IMR-90 (cell line): ENCODE measurements at regions not wholly inside any gene's neighbourhood (a gene's known extent, or its start where the extent isn't known, plus 50 kb on each side); places are given as distances from the start of the nearest gene placed in this dataset.
A peak's percentile ranks its signal among the peaks of the same experiment; 100 is the strongest.

Experiments used
- ATAC-seq: fragments of 200-7000 bp; cut with Tn5 transposase; 2 replicates; pipeline ENCODE4 v1.9.1; 2020; ENCODE audit warnings: low read depth, mild to moderate bottlenecking, moderate library complexity
- BruUV-seq: library from RNA; stranded (reverse); fragments of 400-500 nt; replicated peaks from 2 replicates; lab custom pipeline; 2021; lab: Mats Ljungman, UMichigan
- CTCF ChIA-PET: fragments of 300-600 bp; formaldehyde crosslinking; extraction: SDS; loops from one replicate; lab custom pipeline; 2021; ENCODE audit warnings: antibody characterized with exemption; lab: Yijun Ruan, JAX
- POLR2A ChIA-PET: fragments of 300-600 bp; sonication (Branson Sonifier 250); formaldehyde crosslinking; loops from one replicate; lab custom pipeline; 2022; ENCODE audit warnings: antibody characterized with exemption; ENCODE audit not compliant: unreplicated experiment; lab: Charles Lee
- DNase-seq: peaks from one replicate; pipeline ENCODE4 v3.0.0; 2013
- H2AFZ ChIP-seq: replicated peaks from 2 replicates; pipeline ENCODE3; 2013; ENCODE audit warnings: low read length, mild to moderate bottlenecking; ENCODE audit not compliant: poor library complexity
- H2AK5ac ChIP-seq: 2 replicates; pipeline ENCODE4 v1.6.1; 2013; ENCODE audit warnings: low read depth, low read length, inconsistent platforms
- H2AK9ac ChIP-seq: replicated peaks from 2 replicates; pipeline ENCODE3; 2013; ENCODE audit warnings: mild to moderate bottlenecking, low read depth, low read length, moderate library complexity; ENCODE audit not compliant: poor library complexity
- H2BK120ac ChIP-seq: 2 replicates; pipeline ENCODE4 v1.6.1; 2013; ENCODE audit warnings: low read depth, low read length, inconsistent platforms
- H2BK15ac ChIP-seq: 3 replicates; pipeline ENCODE4 v1.6.1; 2013; ENCODE audit warnings: low read depth, low read length, inconsistent platforms
- H2BK20ac ChIP-seq: 2 replicates; pipeline ENCODE4 v1.6.1; 2013; ENCODE audit warnings: low read depth, mild to moderate bottlenecking, inconsistent platforms, low read length, moderate library complexity
- H2BK5ac ChIP-seq: 2 replicates; pipeline ENCODE4 v1.6.1; 2013; ENCODE audit warnings: mild to moderate bottlenecking, low read depth, low read length, inconsistent platforms; ENCODE audit not compliant: poor library complexity, severe bottlenecking
- H3K14ac ChIP-seq: replicated peaks from 2 replicates; pipeline ENCODE4 v1.6.1; 2013; ENCODE audit warnings: low read depth, low read length, inconsistent platforms
- H3K18ac ChIP-seq: 2 replicates; pipeline ENCODE4 v1.6.1; 2013; ENCODE audit warnings: low read depth, low read length, control low read depth
- H3K23ac ChIP-seq: 2 replicates; pipeline ENCODE4 v1.6.1; 2013; ENCODE audit warnings: low read depth, low read length, inconsistent platforms
- H3K27ac ChIP-seq: 2 replicates; pipeline ENCODE4 v1.5.1; 2013; ENCODE audit warnings: mild to moderate bottlenecking, control low read depth, low read length; ENCODE audit not compliant: insufficient read depth
- H3K27me3 ChIP-seq: 2 replicates; pipeline ENCODE4 v1.6.1; 2013; ENCODE audit warnings: low read length; ENCODE audit not compliant: control insufficient read depth, insufficient read depth
- H3K36me3 ChIP-seq: 2 replicates; pipeline ENCODE4 v1.6.1; 2013; ENCODE audit warnings: low read length, mixed read lengths; ENCODE audit not compliant: control insufficient read depth, insufficient read depth
- H3K4ac ChIP-seq: 2 replicates; pipeline ENCODE4 v1.6.1; 2013; ENCODE audit warnings: low read depth, low read length, inconsistent platforms
- H3K4me1 ChIP-seq: 2 replicates; pipeline ENCODE4 v1.6.1; 2013; ENCODE audit warnings: low read length, mixed read lengths; ENCODE audit not compliant: control insufficient read depth, insufficient read depth
- H3K4me2 ChIP-seq: 2 replicates; pipeline ENCODE4 v1.6.1; 2013; ENCODE audit warnings: low read depth, mild to moderate bottlenecking, control low read depth, low read length, moderate library complexity
- H3K4me3 ChIP-seq: 2 replicates; pipeline ENCODE4 v1.5.1; 2013; ENCODE audit warnings: low read depth, mild to moderate bottlenecking, control low read depth, low read length, moderate library complexity; ENCODE audit not compliant: insufficient read depth
- H3K56ac ChIP-seq: 2 replicates; pipeline ENCODE4 v1.6.1; 2013; ENCODE audit warnings: low read length, inconsistent platforms; ENCODE audit not compliant: insufficient read depth; ENCODE audit errors: extremely low read depth
- H3K79me1 ChIP-seq, 2 experiments: 2 replicates each; pipeline ENCODE4 v1.6.1; 2013; ENCODE audit warnings: low read length in 2 of 2, inconsistent platforms in 1 of 2, low read depth in 1 of 2
- H3K9ac ChIP-seq: 2 replicates; pipeline ENCODE4 v1.6.1; 2013; ENCODE audit warnings: low read depth, low read length, control low read depth
- H3K9me1 ChIP-seq: 2 replicates; pipeline ENCODE4 v1.6.1; 2013; ENCODE audit warnings: low read length, inconsistent platforms; ENCODE audit not compliant: insufficient read depth
- H3K9me3 ChIP-seq: 2 replicates; pipeline ENCODE4 v1.6.1; 2013; ENCODE audit warnings: low read length; ENCODE audit not compliant: control insufficient read depth, insufficient read depth
- H4K20me1 ChIP-seq: 2 replicates; pipeline ENCODE4 v1.6.1; 2013; ENCODE audit warnings: low read length, inconsistent platforms; ENCODE audit not compliant: insufficient read depth
- H4K5ac ChIP-seq: 2 replicates; pipeline ENCODE4 v1.6.1; 2013; ENCODE audit warnings: mild to moderate bottlenecking, low read depth, low read length, control low read depth
- H4K8ac ChIP-seq, 2 experiments: 2 replicates each; pipeline ENCODE4 v1.6.1; 2013; ENCODE audit warnings: low read depth in 2 of 2, low read length in 2 of 2, control low read depth in 1 of 2, inconsistent platforms in 1 of 2
- H4K91ac ChIP-seq: 2 replicates; pipeline ENCODE4 v1.6.1; 2013; ENCODE audit warnings: low read depth, low read length, inconsistent platforms; ENCODE audit not compliant: insufficient read depth
- CTCF ChIP-seq: conservative IDR thresholded peaks from 2 replicates; pipeline ENCODE4 v1.5.1; 2012; ENCODE audit warnings: mild to moderate bottlenecking, low read depth, low read length, improper control_type of control experiment
- ELK1 ChIP-seq: fragments of 150-350 bp; IDR thresholded peaks from 2 replicates; pipeline ENCODE4 v1.6.1; 2016; ENCODE audit warnings: low read depth, mild to moderate bottlenecking, low read length, moderate library complexity, borderline replicate concordance
- MAFK ChIP-seq: IDR thresholded peaks from 2 replicates; pipeline ENCODE4 v1.6.1; 2012; ENCODE audit warnings: low read depth, low read length, improper control_type of control experiment
- POLR2A ChIP-seq: IDR thresholded peaks from 2 replicates; pipeline ENCODE4 v1.6.1; 2012; ENCODE audit warnings: mild to moderate bottlenecking, low read depth, low read length
- WGBS, 2 experiments: methylation state at CpG; one replicate each; pipeline versions ENCODE4 v1.1.5 to v1.1.7; 2013; ENCODE audit warnings: missing lambda C conversion rate in 2 of 2; ENCODE audit not compliant: insufficient read length in 1 of 2; ENCODE audit errors: extremely low coverage in 2 of 2; 5-methylcytosine and 5-hydroxymethylcytosine counted together
- dilution Hi-C: fragments of 300-500 bp; cut with HindIII; formaldehyde crosslinking; loops from one replicate; pipeline ENCODE4 v1.14.3; 2018; ENCODE audit warnings: low sequenced_read_pairs; ENCODE audit not compliant: unreplicated experiment
- in situ Hi-C: fragments of 300-500 bp; cut with MboI; formaldehyde crosslinking; loops from 3 replicates; pipeline ENCODE4 v1.14.3; 2019; ENCODE audit warnings: low sequenced_read_pairs, inconsistent platforms, mixed read lengths
- intact Hi-C: fragments of 100-400 bp; cut with micrococcal nuclease; formaldehyde crosslinking; loops from 2 replicates; pipeline ENCODE4 v1.10.0; 2022

DNA sequence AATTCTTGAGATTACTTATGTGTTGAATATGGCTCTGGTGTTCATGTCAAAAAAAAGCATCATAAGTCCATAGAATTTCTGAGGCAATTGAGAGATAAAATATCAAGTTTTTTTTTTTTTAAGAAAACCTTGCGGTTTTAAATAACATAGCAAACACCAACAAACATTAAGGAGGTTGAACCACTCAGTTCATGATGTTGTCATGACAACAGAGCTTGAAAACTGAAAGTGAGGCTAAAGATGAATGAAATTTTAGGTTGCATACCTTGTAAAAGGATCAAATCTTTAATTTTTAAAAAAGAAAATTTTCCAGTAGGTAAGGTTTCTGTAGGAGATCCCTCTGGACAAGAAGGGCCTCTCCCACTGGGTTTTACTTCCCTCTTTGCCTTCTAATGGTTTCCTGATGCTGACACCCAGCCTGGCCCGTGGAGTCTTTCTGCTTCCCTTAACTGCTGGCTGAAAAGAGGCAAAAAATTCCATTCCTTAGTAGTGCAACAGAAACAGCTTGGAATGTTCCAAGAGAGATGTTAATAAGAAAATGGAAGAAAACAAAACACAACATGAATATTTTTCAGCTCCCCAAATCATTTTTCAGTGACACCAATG lies 60.0 kb upstream of the FER start:
- H4K20me1 ChIP-seq, result no peaks in the 10 kb centered on the region
- WGBS, 2 experiments, result no CpG with 5 or more reads among the region's 2 CpGs
- no peak overlapping the region for H3K4me2 ChIP-seq
- no peak overlapping the region for H3K27ac ChIP-seq
- ChIA-PET POLR2A (no interaction called here), CTCF (no interaction called here)
- in situ Hi-C loops (no loop called here), dilution Hi-C loops (no loop called here), intact Hi-C loops (no loop called here)
- no peak overlapping the region for H3K18ac ChIP-seq
- no peak overlapping the region for H3K56ac ChIP-seq
- H2BK20ac ChIP-seq, result no peak overlapping the region
- H3K4ac ChIP-seq, result no peak overlapping the region
- no peak overlapping the region for H4K8ac ChIP-seq
- H2BK5ac ChIP-seq, result no peak overlapping the region
- H3K4me1 ChIP-seq, result no peaks in the 10 kb centered on the region
- no peak overlapping the region for H3K14ac ChIP-seq
- BruUV-seq, result no TSS peak
- no peaks in the 10 kb centered on the region for H3K27me3 ChIP-seq
- ATAC-seq, result peak; percentile 51
- no peak overlapping the region for H3K23ac ChIP-seq
- DNase-seq, result no peak
- H2AFZ ChIP-seq, result no peak overlapping the region
- no peak overlapping the region for H3K4me3 ChIP-seq
- H2AK9ac ChIP-seq, result no peak overlapping the region
- H3K36me3 ChIP-seq, result no peaks in the 10 kb centered on the region
- H3K9me3 ChIP-seq, result no peaks in the 10 kb centered on the region
- no peak overlapping the region for H2AK5ac ChIP-seq
- H4K91ac ChIP-seq, result no peak overlapping the region
- H2BK120ac ChIP-seq, result no peak overlapping the region
- H4K5ac ChIP-seq, result no peak overlapping the region
- H3K9ac ChIP-seq, result no peak overlapping the region
- no peaks in the 10 kb centered on the region for H3K9me1 ChIP-seq
- no peak for TF ChIP-seq CTCF
- no peak for TF ChIP-seq ELK1
- no peak for TF ChIP-seq MAFK
- no peak for TF ChIP-seq POLR2A
- H3K79me1 ChIP-seq, result no peaks in the 10 kb centered on the region
- H2BK15ac ChIP-seq, result no peak overlapping the region
